GM23248 (cell line): ENCODE measurements at regions not wholly inside any gene's neighbourhood (a gene's known extent, or its start where the extent isn't known, plus 50 kb on each side); places are given as distances from the start of the nearest gene placed in this dataset.
A peak's percentile ranks its signal among the peaks of the same experiment; 100 is the strongest.
"Not testable (repeated sequence)": the region's sequence is repeated elsewhere in the genome, so short reads cannot be mapped to it uniquely, and the experiment has no call there.

Source experiments
- DNase-seq: peaks from one replicate; pipeline ENCODE4 v3.0.0-alpha.2; 2015
- H2AFZ ChIP-seq: fragments of 200-600 bp; sonication (generic); 2 replicates; pipeline ENCODE4 v1.6.1; 2016; ENCODE audit warnings: antibody characterized with exemption
- H3F3A ChIP-seq: fragments of 200-600 bp; sonication (generic); 2 replicates; pipeline ENCODE4 v1.6.1; 2016; ENCODE audit warnings: mild to moderate bottlenecking, antibody characterized with exemption, mixed run types; ENCODE audit not compliant: insufficient read depth
- H3K27ac ChIP-seq: fragments of 200-600 bp; sonication (generic); 2 replicates; pipeline ENCODE4 v1.5.1; 2016; ENCODE audit warnings: mild to moderate bottlenecking
- H3K27me3 ChIP-seq: fragments of 200-600 bp; sonication (generic); replicated peaks from 2 replicates; pipeline ENCODE4 v1.6.1; 2016; ENCODE audit warnings: mild to moderate bottlenecking; ENCODE audit not compliant: insufficient read depth
- H3K36me3 ChIP-seq: fragments of 200-600 bp; sonication (generic); 2 replicates; pipeline ENCODE4 v1.6.1; 2016; ENCODE audit warnings: low read depth, mild to moderate bottlenecking
- H3K4me1 ChIP-seq: fragments of 200-600 bp; sonication (generic); 2 replicates; pipeline ENCODE4 v1.6.1; 2016; ENCODE audit warnings: mild to moderate bottlenecking; ENCODE audit not compliant: insufficient read depth
- H3K4me2 ChIP-seq: fragments of 200-600 bp; sonication (generic); one replicate; pipeline ENCODE4 v1.6.1; 2016; ENCODE audit warnings: mild to moderate bottlenecking; ENCODE audit not compliant: unreplicated experiment
- H3K4me3 ChIP-seq: fragments of 200-600 bp; sonication (generic); 2 replicates; pipeline ENCODE4 v1.5.1; 2016; ENCODE audit warnings: mild to moderate bottlenecking
- H3K79me2 ChIP-seq: fragments of 200-600 bp; sonication (generic); 2 replicates; pipeline ENCODE4 v1.6.1; 2016; ENCODE audit warnings: mild to moderate bottlenecking; ENCODE audit not compliant: insufficient read depth
- H3K9ac ChIP-seq: fragments of 200-600 bp; sonication (generic); 2 replicates; pipeline ENCODE4 v1.6.1; 2016; ENCODE audit warnings: mild to moderate bottlenecking
- H3K9me2 ChIP-seq: fragments of 200-600 bp; sonication (generic); 2 replicates; pipeline ENCODE4 v1.6.1; 2016; ENCODE audit warnings: mixed run types, mild to moderate bottlenecking, moderate library complexity; ENCODE audit not compliant: insufficient read depth
- H3K9me3 ChIP-seq: fragments of 200-600 bp; sonication (generic); one replicate; pipeline ENCODE4 v1.6.1; 2017; ENCODE audit warnings: low read depth
- H4K20me1 ChIP-seq: fragments of 200-600 bp; sonication (generic); 2 replicates; pipeline ENCODE4 v1.6.0; 2016; ENCODE audit not compliant: insufficient read depth
- WGBS, 2 experiments: methylation state at CpG; one replicate each; pipeline ENCODE4 v1.1.6; 2015 to 2017; ENCODE audit warnings: low lambda C conversion rate in 2 of 2, low coverage in 1 of 2; ENCODE audit errors: missing lambda C conversion rate in 2 of 2; 5-methylcytosine and 5-hydroxymethylcytosine counted together
- in situ Hi-C: fragments of 300-500 bp; cut with MboI; formaldehyde crosslinking; loops from 2 replicates; pipeline ENCODE4 v1.15.0; 2020

- WGBS, 2 experiments, result 18 to 30% methylated on average over 5 to 9 of the region's 11 CpGs
- H3K27me3 ChIP-seq, H3K27ac ChIP-seq, H3F3A ChIP-seq, in situ Hi-C loops, H3K9ac ChIP-seq, H3K36me3 ChIP-seq, H3K9me3 ChIP-seq, H3K4me2 ChIP-seq, H2AFZ ChIP-seq, H3K4me1 ChIP-seq, H4K20me1 ChIP-seq, H3K79me2 ChIP-seq, DNase-seq, H3K9me2 ChIP-seq, H3K4me3 ChIP-seq: not testable (repeated sequence)
These were observed 104.3 kb downstream of the PROP1 start for GRCh38 chr5:177891547-177892356.

- H3K9ac ChIP-seq, H3K36me3 ChIP-seq, H3K9me3 ChIP-seq, H3K4me1 ChIP-seq, H3K4me2 ChIP-seq, H3K27ac ChIP-seq, H3K27me3 ChIP-seq, H3K9me2 ChIP-seq, H3K4me3 ChIP-seq, H2AFZ ChIP-seq, H3F3A ChIP-seq, DNase-seq, H4K20me1 ChIP-seq, in situ Hi-C loops, H3K79me2 ChIP-seq: not testable (repeated sequence)
- 94 to 95% methylated on average over 8 of the region's 8 CpGs for WGBS, 2 experiments
These were observed 100.6 kb upstream of the FAM153A start for GRCh38 chr5:177883295-177883694.

- H3K27me3 ChIP-seq, in situ Hi-C loops, H3K4me1 ChIP-seq, H3K9ac ChIP-seq, H3K27ac ChIP-seq, H3K79me2 ChIP-seq, H3K9me3 ChIP-seq, H4K20me1 ChIP-seq, H3K9me2 ChIP-seq, H3K4me2 ChIP-seq, H3F3A ChIP-seq, H3K36me3 ChIP-seq, H2AFZ ChIP-seq: not testable (repeated sequence)
- DNase-seq, result peak; percentile 15
- H3K4me3 ChIP-seq, result peak overlapping the region; percentile 51; the same call in 1 of the 2 replicates
- 2% methylated on average over 8 of the region's 15 CpGs; no CpG with 5 or more reads in 1 of the 2 experiments for WGBS, 2 experiments
These were observed 93.2 kb upstream of the FAM153A start for GRCh38 chr5:177875900-177876238.

- WGBS, 2 experiments, result 0% methylated on average over 2 of the region's 56 CpGs
- H3K4me1 ChIP-seq, H3K79me2 ChIP-seq, H3K27me3 ChIP-seq, DNase-seq, H3F3A ChIP-seq, H4K20me1 ChIP-seq, H3K9me3 ChIP-seq, H3K4me2 ChIP-seq, in situ Hi-C loops, H3K9me2 ChIP-seq, H3K36me3 ChIP-seq, H3K9ac ChIP-seq, H3K27ac ChIP-seq: not testable (repeated sequence)
- peak overlapping the region; percentile 74; the same call in 1 of the 2 replicates for H2AFZ ChIP-seq
- H3K4me3 ChIP-seq, result 0 out of 2 replicates have a peak overlapping the region, but pooled peaks have one; percentile 55
These were observed 92.6 kb upstream of the FAM153A start for GRCh38 chr5:177875013-177875899.

- H3K27ac ChIP-seq, H3K79me2 ChIP-seq, H3K27me3 ChIP-seq, H3K9me3 ChIP-seq, DNase-seq, H3K4me2 ChIP-seq, H2AFZ ChIP-seq, H3K4me3 ChIP-seq, H3K4me1 ChIP-seq, H3K9ac ChIP-seq, in situ Hi-C loops, H3K9me2 ChIP-seq, H3F3A ChIP-seq, H4K20me1 ChIP-seq, H3K36me3 ChIP-seq: not testable (repeated sequence)
- WGBS, 2 experiments, result 68 to 73% methylated on average over 6 to 7 of the region's 18 CpGs
These were observed 81.2 kb upstream of the FAM153A start for GRCh38 chr5:177863822-177864446.

- 48 to 56% methylated on average over 7 of the region's 8 CpGs for WGBS, 2 experiments
These were observed 75.0 kb upstream of the FAM153A start for GRCh38 chr5:177857642-177858200.

GRCh38 chr5:177856474-177856873 lies 73.8 kb upstream of the FAM153A start:
- H3K79me2 ChIP-seq, H3K27me3 ChIP-seq, H2AFZ ChIP-seq, H3K9me2 ChIP-seq, in situ Hi-C loops, H3F3A ChIP-seq, H3K4me1 ChIP-seq, H4K20me1 ChIP-seq, H3K4me2 ChIP-seq, H3K4me3 ChIP-seq, DNase-seq, H3K9ac ChIP-seq, H3K36me3 ChIP-seq, H3K9me3 ChIP-seq, H3K27ac ChIP-seq: not testable (repeated sequence)
- 0 to 30% methylated on average over 2 of the region's 2 CpGs for WGBS, 2 experiments

More at GRCh38 chr5:177857642-177858200, 75.0 kb upstream of the FAM153A start:
- H2AFZ ChIP-seq, H3K79me2 ChIP-seq, H3K9me3 ChIP-seq, H3K9me2 ChIP-seq, H3K4me1 ChIP-seq, H3F3A ChIP-seq, H3K4me3 ChIP-seq, in situ Hi-C loops, H3K27ac ChIP-seq, H4K20me1 ChIP-seq, DNase-seq, H3K9ac ChIP-seq, H3K27me3 ChIP-seq, H3K4me2 ChIP-seq, H3K36me3 ChIP-seq: not testable (repeated sequence)
